ENCODE measurements at regions not wholly inside any gene's neighbourhood (a gene's known extent, or its start where the extent isn't known, plus 50 kb on each side); places are given as distances from the start of the nearest gene placed in this dataset.

GRCh38 chr6:105713474-105714118 lies 310.7 kb upstream of the PREP start:
- TF ChIP-seq CTCF (IDR thresholded peaks at IDR 0.05) = no peak
- TF ChIP-seq POLR2A (IDR thresholded peaks at IDR 0.05) = no peak

Data from thyroid gland (tissue), 4 donors.